22Rv1 (cell line): ENCODE measurements at regions not wholly inside any gene's neighbourhood (a gene's known extent, or its start where the extent isn't known, plus 50 kb on each side); places are given as distances from the start of the nearest gene placed in this dataset.

ENCODE experiments used
- ZFX ChIP-seq: fragments of 450-650 bp; IDR thresholded peaks from 2 replicates; pipeline ENCODE4 v1.6.1; 2017; ENCODE audit warnings: antibody characterized with exemption, borderline replicate concordance
- TF ChIP-seq, protein P1 (sequence below): fragments of 450-650 bp; IDR thresholded peaks from 2 replicates; pipeline ENCODE4 v1.5.1; 2017; ENCODE audit warnings: mild to moderate bottlenecking

DNA sequence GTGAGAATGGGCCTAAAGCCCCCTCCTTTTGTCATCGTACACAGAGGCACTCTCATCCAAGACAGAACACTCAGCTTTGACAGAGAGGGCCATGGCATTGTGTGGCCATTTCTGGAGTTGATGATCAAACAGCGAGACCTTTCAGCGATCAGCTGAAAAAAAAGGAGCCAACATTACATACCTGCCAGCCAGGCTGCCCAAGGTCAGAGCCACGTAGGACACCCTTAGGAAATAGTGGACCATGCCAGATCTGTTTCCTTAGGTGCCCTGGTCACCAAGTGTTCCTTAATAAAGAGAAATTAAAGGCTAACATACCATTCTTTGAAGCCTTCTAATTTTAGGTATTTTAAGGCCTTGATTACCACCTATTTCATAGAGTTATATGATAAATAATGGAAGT is 105.5 kb upstream of the PRLR start:
- TF ChIP-seq, protein P1, sequence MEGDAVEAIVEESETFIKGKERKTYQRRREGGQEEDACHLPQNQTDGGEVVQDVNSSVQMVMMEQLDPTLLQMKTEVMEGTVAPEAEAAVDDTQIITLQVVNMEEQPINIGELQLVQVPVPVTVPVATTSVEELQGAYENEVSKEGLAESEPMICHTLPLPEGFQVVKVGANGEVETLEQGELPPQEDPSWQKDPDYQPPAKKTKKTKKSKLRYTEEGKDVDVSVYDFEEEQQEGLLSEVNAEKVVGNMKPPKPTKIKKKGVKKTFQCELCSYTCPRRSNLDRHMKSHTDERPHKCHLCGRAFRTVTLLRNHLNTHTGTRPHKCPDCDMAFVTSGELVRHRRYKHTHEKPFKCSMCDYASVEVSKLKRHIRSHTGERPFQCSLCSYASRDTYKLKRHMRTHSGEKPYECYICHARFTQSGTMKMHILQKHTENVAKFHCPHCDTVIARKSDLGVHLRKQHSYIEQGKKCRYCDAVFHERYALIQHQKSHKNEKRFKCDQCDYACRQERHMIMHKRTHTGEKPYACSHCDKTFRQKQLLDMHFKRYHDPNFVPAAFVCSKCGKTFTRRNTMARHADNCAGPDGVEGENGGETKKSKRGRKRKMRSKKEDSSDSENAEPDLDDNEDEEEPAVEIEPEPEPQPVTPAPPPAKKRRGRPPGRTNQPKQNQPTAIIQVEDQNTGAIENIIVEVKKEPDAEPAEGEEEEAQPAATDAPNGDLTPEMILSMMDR, result no peak
- TF ChIP-seq ZFX, result no peak
